Posterior cingulate gyrus (tissue), 11 donors: ENCODE measurements at regions not wholly inside any gene's neighbourhood (a gene's known extent, or its start where the extent isn't known, plus 50 kb on each side); places are given as distances from the start of the nearest gene placed in this dataset.
A peak's percentile ranks its signal among the peaks of the same experiment; 100 is the strongest.
"Not testable (repeated sequence)": the region's sequence is repeated elsewhere in the genome, so short reads cannot be mapped to it uniquely, and the experiment has no call there.

Experiments
- DNase-seq, 10 donors: peaks; one replicate each; pipeline versions ENCODE4 v3.0.0 to v3.0.0-alpha.2; 2020 to 2021; ENCODE audit warnings: mixed read lengths in 3 of 10
- intact Hi-C: fragments of 100-400 bp; cut with DNase I; formaldehyde crosslinking; loops from one replicate; pipeline ENCODE4 v1.15.1; 2023

GRCh38 chr3:137110392-137110996 lies 152.7 kb downstream of the IL20RB start:
- intact Hi-C loops = no loop called here
- DNase-seq = no peak

- no peak for DNase-seq
- intact Hi-C loops = no loop called here
Observed at GRCh38 chr3:137111497-137111896, 153.7 kb downstream of the IL20RB start.

- intact Hi-C loops = no loop called here
- no peak for DNase-seq
Observed at GRCh38 chr3:137116619-137117018, 158.8 kb downstream of the IL20RB start.

GRCh38 chr3:137121704-137122314 lies 164.0 kb downstream of the IL20RB start:
- DNase-seq = peak in 1 of 10 donors; percentile 11
- intact Hi-C loops = no loop called here

- intact Hi-C loops = no loop called here
- DNase-seq = no peak
Observed at GRCh38 chr3:137131081-137131480, 173.3 kb downstream of the IL20RB start.

GRCh38 chr3:137134431-137134830 lies 176.6 kb downstream of the IL20RB start:
- intact Hi-C loops = no loop called here
- DNase-seq = no peak

- DNase-seq = no peak
- intact Hi-C loops = no loop called here
Observed at GRCh38 chr3:137148406-137148805, 190.6 kb downstream of the IL20RB start.

GRCh38 chr3:137148917-137149316 lies 191.1 kb downstream of the IL20RB start:
- no peak for DNase-seq
- intact Hi-C loops = no loop called here

- intact Hi-C loops = no loop called here
- DNase-seq = no peak
Observed at GRCh38 chr3:137150825-137151224, 193.0 kb downstream of the IL20RB start.

- intact Hi-C loops, DNase-seq: not testable (repeated sequence)
Observed at GRCh38 chr3:137153046-137153445, 195.3 kb downstream of the IL20RB start.

GRCh38 chr3:137163241-137163871 lies 205.6 kb downstream of the IL20RB start:
- intact Hi-C loops = no loop called here
- no peak for DNase-seq

- DNase-seq = no peak
- intact Hi-C loops = no loop called here
Observed at GRCh38 chr3:137163958-137164357, 206.2 kb downstream of the IL20RB start.

GRCh38 chr3:137165117-137165806 lies 207.5 kb downstream of the IL20RB start:
- intact Hi-C loops = no loop called here
- DNase-seq = no peak

GRCh38 chr3:137171834-137172603 lies 214.2 kb downstream of the IL20RB start:
- DNase-seq = no peak
- intact Hi-C loops = no loop called here

GRCh38 chr3:137172728-137173127 lies 214.9 kb downstream of the IL20RB start:
- intact Hi-C loops = no loop called here

GRCh38 chr3:137174514-137174913 lies 216.7 kb downstream of the IL20RB start:
- DNase-seq = no peak

More at GRCh38 chr3:137172728-137173127, 214.9 kb downstream of the IL20RB start:
- DNase-seq = no peak

GRCh38 chr3:137180220-137180619 lies 222.4 kb downstream of the IL20RB start:
- intact Hi-C loops = no loop called here

More at GRCh38 chr3:137174514-137174913, 216.7 kb downstream of the IL20RB start:
- intact Hi-C loops = no loop called here

GRCh38 chr3:137191133-137191923 lies 233.5 kb downstream of the IL20RB start:
- intact Hi-C loops = no loop called here
- peak in 1 of 10 donors; percentile 41 for DNase-seq

More at GRCh38 chr3:137180220-137180619, 222.4 kb downstream of the IL20RB start:
- DNase-seq = no peak

- DNase-seq = no peak
- intact Hi-C loops = no loop called here
Observed at GRCh38 chr3:137191951-137192350, 234.2 kb downstream of the IL20RB start.

- DNase-seq = no peak
- intact Hi-C loops = no loop called here
Observed at GRCh38 chr3:137194301-137194700, 236.5 kb downstream of the IL20RB start.
